LNCAP (cell line): ENCODE measurements at regions not wholly inside any gene's neighbourhood (a gene's known extent, or its start where the extent isn't known, plus 50 kb on each side); places are given as distances from the start of the nearest gene placed in this dataset.

Experiments
- TF ChIP-seq, protein P1 (sequence below): fragments of 450-650 bp; IDR thresholded peaks from 2 replicates; pipeline ENCODE4 v1.5.1; 2017; ENCODE audit warnings: mild to moderate bottlenecking

DNA sequence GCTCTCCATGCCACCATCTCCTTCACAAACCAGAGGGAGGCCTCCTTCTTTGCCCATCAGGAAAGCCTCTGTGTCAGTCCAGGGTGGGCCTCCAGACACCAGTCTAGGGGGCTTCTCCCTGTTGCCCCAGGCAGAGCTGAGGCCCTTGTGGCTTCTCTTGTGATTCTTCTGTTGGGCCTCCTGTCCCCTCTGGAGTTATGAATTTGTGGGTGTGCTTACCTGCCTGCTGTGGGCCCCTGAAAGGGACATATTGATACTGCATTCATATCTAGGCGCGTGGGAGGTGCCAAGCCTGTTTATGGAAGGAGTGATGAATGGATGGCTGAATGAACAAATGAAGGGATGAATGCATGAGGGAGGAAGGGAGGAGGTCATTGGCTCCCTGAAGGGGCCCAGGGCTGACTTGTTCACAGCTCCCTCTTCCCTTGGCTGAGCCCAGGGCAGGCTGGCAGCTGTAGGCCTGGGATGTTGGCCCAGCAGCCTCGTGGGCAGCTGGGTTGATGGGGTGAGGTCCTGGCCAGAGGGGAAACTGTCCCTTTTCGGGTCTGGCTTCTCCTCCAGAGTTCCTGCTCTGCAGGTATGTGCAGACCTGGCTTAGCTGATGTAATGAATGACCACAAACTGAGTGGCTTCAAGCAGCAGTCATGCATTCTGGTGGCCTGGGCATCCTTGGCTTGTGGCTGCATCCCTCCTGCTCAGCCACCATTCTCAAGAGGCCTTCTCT lies 195.4 kb downstream of the GOLGA6L6 start:
- TF ChIP-seq, protein P1, sequence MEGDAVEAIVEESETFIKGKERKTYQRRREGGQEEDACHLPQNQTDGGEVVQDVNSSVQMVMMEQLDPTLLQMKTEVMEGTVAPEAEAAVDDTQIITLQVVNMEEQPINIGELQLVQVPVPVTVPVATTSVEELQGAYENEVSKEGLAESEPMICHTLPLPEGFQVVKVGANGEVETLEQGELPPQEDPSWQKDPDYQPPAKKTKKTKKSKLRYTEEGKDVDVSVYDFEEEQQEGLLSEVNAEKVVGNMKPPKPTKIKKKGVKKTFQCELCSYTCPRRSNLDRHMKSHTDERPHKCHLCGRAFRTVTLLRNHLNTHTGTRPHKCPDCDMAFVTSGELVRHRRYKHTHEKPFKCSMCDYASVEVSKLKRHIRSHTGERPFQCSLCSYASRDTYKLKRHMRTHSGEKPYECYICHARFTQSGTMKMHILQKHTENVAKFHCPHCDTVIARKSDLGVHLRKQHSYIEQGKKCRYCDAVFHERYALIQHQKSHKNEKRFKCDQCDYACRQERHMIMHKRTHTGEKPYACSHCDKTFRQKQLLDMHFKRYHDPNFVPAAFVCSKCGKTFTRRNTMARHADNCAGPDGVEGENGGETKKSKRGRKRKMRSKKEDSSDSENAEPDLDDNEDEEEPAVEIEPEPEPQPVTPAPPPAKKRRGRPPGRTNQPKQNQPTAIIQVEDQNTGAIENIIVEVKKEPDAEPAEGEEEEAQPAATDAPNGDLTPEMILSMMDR = no peak

DNA sequence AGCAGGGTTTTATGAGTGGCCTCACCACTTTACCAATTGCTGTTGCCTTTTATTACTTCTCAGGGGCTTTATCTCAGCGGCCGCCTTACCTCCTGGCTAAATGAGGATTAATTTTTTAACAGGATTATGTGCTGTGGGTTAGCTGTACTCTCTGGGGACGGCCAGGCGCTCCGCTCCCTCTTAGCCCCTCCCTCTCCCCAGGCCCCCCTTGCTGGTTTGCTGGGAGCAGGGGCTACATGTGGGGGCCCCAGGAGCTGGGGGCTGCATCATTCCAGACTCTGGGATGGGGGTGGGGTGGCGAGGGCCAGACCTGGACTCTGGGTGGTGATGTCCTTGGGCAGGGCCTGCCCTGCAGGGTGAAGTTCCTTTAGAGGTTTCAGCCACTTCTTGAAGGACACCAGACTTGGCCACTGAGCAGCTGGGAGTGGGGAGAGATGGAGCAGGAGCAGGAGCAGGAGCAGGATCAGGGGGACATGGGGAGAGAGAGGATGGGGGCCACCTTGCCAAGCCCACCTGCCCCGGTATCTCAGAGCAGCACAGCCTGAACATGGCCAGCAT lies 196.1 kb downstream of the GOLGA6L6 start:
- TF ChIP-seq, protein P1 = no peak

DNA sequence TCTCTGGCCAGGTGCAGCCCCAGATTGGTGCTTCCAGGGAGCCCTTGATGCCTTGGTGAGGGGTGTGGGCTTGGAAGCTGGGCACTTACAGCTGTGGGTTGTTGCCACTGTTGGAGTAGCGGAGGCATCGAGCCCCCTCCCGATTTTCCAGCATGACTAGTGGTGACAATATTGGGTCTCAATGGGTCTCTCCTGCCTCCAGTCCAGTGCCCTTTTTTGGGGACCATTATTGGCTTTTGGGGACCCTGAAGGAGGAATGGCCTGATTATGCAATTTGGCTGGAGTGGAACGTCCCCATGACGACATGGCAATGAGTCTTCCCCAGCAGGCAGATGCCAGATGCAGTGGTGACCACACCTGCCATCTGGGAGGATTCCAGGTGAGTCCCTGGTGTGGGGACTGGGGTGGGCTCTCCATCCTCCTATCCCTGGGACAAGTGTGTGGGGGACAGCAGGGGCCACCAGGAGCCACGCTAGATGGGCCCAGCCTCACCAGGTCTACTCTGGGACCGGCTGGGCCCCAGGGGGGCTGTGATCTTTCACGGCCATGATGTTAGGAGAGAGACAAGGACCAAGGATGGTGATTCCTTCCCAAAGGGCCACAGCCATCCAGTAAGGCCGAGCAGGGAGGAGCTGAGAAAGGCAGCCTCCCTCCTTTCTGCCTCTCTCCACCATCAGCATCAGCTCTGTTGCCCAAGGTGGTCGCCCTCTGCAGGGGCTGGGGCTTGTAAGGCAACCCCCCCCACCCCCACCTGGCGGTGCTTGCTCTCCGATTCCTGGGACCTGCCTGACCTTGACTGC lies 196.8 kb downstream of the GOLGA6L6 start:
- TF ChIP-seq, protein P1 = no peak

DNA sequence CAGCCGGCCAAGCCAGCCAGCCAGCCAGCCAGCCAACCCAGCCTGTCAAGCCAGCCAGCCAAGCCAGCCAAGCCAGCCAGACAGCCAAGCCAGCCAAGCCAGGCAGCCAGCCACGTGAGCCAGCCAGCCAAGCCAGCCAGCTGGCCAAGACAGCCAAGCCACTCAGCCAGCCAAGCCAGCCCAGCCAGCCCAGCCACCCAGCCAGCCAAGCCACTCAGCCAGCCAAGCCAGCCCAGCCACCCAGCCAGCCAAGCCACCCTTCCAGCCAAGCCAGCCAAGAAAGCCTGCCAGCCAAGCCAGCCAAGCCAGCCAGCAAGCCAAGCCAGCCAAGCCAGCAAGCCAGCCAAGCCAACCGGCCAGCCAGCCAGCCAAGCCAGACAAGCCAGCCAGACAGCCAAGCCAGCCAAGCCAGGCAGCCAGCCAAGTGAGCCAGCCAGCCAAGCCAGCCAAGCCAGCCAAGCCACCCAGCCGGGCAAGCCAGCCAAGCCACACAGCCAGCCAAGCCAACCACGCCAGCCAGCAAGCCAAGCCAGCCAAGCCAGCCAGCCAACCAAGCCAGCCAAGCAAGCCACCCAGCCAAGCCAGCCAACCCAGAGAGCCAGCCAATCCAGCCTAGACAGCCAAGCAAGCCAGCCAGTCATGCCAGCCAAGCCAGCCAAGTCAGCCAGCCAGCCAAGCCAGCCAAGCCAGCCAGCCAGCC lies 199.5 kb downstream of the GOLGA6L6 start:
- TF ChIP-seq, protein P1 = no peak

DNA sequence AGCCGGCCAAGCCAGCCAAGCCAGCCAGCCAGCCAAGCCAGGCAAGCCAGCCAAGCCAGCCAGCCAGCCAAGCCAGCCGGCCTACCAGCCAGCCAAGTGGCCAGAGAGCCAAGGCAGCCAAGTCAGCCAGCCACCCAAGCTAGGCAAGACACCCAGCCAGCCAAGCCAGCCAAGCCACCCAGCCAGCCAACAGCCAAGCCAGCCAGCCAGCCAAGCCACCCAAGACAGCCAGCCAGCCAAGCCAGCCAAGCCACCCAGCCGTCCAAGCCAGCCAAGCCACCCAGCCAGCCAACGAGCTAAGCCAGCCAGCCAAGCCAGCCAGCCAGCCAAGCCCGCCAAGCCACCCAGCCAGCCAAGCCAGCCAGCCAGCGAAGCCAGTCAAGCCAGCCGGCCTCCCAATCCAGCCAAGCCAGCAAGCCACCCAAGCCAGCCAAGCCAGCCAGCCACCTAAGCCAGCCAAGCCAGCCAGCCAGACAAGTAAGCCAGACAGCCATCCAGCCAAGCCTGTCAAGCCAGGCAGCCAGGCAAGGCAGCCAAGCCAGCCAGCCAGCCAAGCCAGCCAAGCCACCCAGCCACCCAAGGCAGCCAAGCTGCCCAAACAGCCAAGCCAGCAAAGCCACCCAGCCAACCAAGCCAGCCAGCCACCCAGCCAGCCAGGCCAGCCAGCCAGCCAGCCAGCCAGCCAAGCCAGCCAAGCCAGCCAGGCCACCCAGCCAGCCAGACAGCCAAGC lies 200.5 kb downstream of the GOLGA6L6 start:
- TF ChIP-seq, protein P1 = no peak

DNA sequence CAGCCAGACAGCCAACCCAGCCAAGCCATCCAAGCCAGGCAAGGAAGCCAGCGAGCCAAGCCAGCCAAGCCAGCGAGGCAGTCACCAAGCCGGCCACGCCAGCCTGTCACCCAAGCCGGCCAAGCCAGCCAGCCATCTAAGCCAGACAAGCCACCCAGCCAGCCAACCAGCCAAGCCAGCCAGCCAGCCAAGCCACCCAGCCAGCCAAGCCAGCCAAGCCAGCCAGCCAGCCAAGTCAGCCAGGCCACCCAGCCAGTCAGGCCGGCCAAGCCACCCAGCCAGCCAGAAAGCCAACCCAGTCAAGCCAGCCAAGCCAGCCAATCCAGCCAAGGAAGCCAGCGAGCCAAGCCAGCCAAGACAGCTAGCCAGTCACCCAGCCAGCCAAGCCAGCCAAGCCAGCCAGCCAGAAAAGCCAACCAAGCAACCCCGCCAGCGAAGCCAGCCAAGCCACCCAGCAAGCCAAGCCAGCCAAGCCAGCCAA lies 201.2 kb downstream of the GOLGA6L6 start:
- TF ChIP-seq, protein P1 = no peak

DNA sequence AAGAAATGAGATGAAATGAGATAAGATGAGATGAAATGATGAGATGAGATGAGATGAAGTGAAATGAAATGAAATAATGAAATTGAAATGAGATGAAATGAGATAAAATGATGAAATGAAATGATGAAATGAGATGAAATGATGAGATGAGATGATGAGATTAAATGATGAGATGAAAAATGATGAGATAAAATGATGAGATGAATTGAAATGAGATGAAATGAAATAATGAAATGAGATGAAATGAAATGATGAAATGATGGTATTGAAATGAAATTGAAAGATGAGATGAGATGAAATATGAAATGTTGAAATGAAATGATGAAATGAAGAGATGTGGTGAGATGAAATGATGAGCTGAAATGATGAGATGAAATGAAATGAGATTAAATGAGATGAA lies 231.0 kb downstream of the GOLGA6L6 start:
- TF ChIP-seq, protein P1 = no peak
